H1 (cell line): ENCODE measurements at regions not wholly inside any gene's neighbourhood (a gene's known extent, or its start where the extent isn't known, plus 50 kb on each side); places are given as distances from the start of the nearest gene placed in this dataset.

Experiments used
- CTCF ChIA-PET: fragments of 300-600 bp; sonication (Branson Sonifier 250); formaldehyde crosslinking; loops from one replicate; lab custom pipeline; 2021; ENCODE audit not compliant: partially characterized antibody; lab: Charles Lee
- POLR2A ChIA-PET: fragments of 300-600 bp; sonication (Branson Sonifier 250); formaldehyde crosslinking; loops from one replicate; lab custom pipeline; 2021; ENCODE audit warnings: inconsistent platforms; ENCODE audit not compliant: partially characterized antibody; lab: Charles Lee
- DNase-seq, 2 experiments: peaks; one replicate each; pipeline versions ENCODE4 v3.0.0 to v3.0.0-alpha.2; 2010 to 2022; ENCODE audit warnings: low spot score in 2 of 2, low read depth in 1 of 2, mixed read lengths in 1 of 2
- FAIRE-seq: peaks from 2 replicates; lab custom pipeline; 2011; peaks lifted over from hg19 to GRCh38; lab: Jason Lieb, UNC
- H2AFZ ChIP-seq: 2 replicates; pipeline ENCODE4 v1.8.1; 2012; ENCODE audit warnings: low read length, inconsistent platforms
- H2AK5ac ChIP-seq: 2 replicates; pipeline ENCODE4 v1.6.1; 2013; ENCODE audit warnings: low read depth, low read length
- H2BK120ac ChIP-seq: replicated peaks from 2 replicates; pipeline ENCODE3; 2013; ENCODE audit warnings: low read depth, low read length, inconsistent platforms
- H2BK12ac ChIP-seq: 2 replicates; pipeline ENCODE4 v1.6.1; 2013; ENCODE audit warnings: low read depth, low read length
- H2BK15ac ChIP-seq: 2 replicates; pipeline ENCODE4 v1.6.1; 2013; ENCODE audit warnings: low read length
- H2BK20ac ChIP-seq: 2 replicates; pipeline ENCODE4 v1.6.1; 2013; ENCODE audit warnings: low read length
- H2BK5ac ChIP-seq: 2 replicates; pipeline ENCODE4 v1.6.1; 2013; ENCODE audit warnings: low read depth, low read length
- H3K14ac ChIP-seq: 2 replicates; pipeline ENCODE4 v1.6.1; 2013; ENCODE audit warnings: inconsistent platforms; ENCODE audit not compliant: insufficient read length
- H3K18ac ChIP-seq: 2 replicates; pipeline ENCODE4 v1.6.1; 2013; ENCODE audit warnings: low read length; ENCODE audit errors: extremely low read depth
- H3K23ac ChIP-seq: 2 replicates; pipeline ENCODE4 v1.6.1; 2013; ENCODE audit warnings: inconsistent platforms; ENCODE audit not compliant: insufficient read length
- H3K23me2 ChIP-seq: 2 replicates; pipeline ENCODE4 v1.6.1; 2013; ENCODE audit warnings: low read depth, low read length
- H3K27ac ChIP-seq: 2 replicates; pipeline ENCODE4 v1.6.1; 2011; ENCODE audit warnings: low read depth, low read length, inconsistent platforms
- H3K27me3 ChIP-seq, 4 experiments: replicated peaks in 1 of 4; 1 replicate in 1 of 4; 2 replicates in 3 of 4; pipeline versions ENCODE4 v1.6.1 to v1.8.1; 2011 to 2013; ENCODE audit warnings: low read length in 3 of 4, mild to moderate bottlenecking in 3 of 4, inconsistent platforms in 2 of 4, mixed read lengths in 2 of 4, moderate library complexity in 1 of 4; ENCODE audit not compliant: control insufficient read depth in 3 of 4, insufficient read depth in 3 of 4; ENCODE audit errors: extremely low read depth in 1 of 4
- H3K36me3 ChIP-seq, 4 experiments: 2 replicates each; pipeline versions ENCODE4 v1.6.1 to v1.8.1; 2011 to 2013; ENCODE audit warnings: mild to moderate bottlenecking in 4 of 4, low read length in 3 of 4, moderate library complexity in 2 of 4, control low read depth in 1 of 4, inconsistent platforms in 1 of 4; ENCODE audit not compliant: insufficient read depth in 4 of 4, control insufficient read depth in 2 of 4
- H3K4ac ChIP-seq: replicated peaks from 2 replicates; pipeline ENCODE3; 2013; ENCODE audit warnings: low read length, low read depth, mixed read lengths, inconsistent platforms; ENCODE audit not compliant: insufficient read length
- H3K4me1 ChIP-seq, 4 experiments: replicated peaks in 1 of 4; 1 replicate in 1 of 4; 2 replicates in 3 of 4; pipeline versions ENCODE4 v1.6.1 to v1.8.1; 2011 to 2013; ENCODE audit warnings: low read length in 3 of 4, inconsistent platforms in 2 of 4, mixed read lengths in 1 of 4; ENCODE audit not compliant: insufficient read depth in 4 of 4, control insufficient read depth in 3 of 4
- H3K4me2 ChIP-seq, 2 experiments: 2 replicates each; pipeline versions ENCODE4 v1.6.1 to v1.8.1; 2011 to 2013; ENCODE audit warnings: low read depth in 2 of 2, low read length in 2 of 2, control low read depth in 1 of 2, inconsistent platforms in 1 of 2, mild to moderate bottlenecking in 1 of 2; ENCODE audit not compliant: insufficient read depth in 1 of 2
- H3K4me3 ChIP-seq, 4 experiments: fragments of 200-600, 300-600 bp in 1 of 4; sonication (generic), shearing (Covaris generic), sonication (Bioruptor Twin) in 1 of 4; 2 replicates each; pipeline versions ENCODE4 v1.5.1 to v1.8.1; 2011 to 2016; ENCODE audit warnings: low read length in 4 of 4, low read depth in 3 of 4, control low read depth in 2 of 4, inconsistent platforms in 2 of 4, mild to moderate bottlenecking in 2 of 4, mixed read lengths in 1 of 4, moderate library complexity in 1 of 4; ENCODE audit not compliant: insufficient read depth in 2 of 4; ENCODE audit errors: extremely low read depth in 1 of 4
- H3K56ac ChIP-seq: replicated peaks from 2 replicates; pipeline ENCODE3; 2013; ENCODE audit warnings: low read depth, mild to moderate bottlenecking, mixed read lengths, low read length, inconsistent platforms; ENCODE audit not compliant: insufficient read length
- H3K79me1 ChIP-seq: 2 replicates; pipeline ENCODE4 v1.6.1; 2013; ENCODE audit warnings: low read depth, low read length, control low read depth
- H3K79me2 ChIP-seq, 2 experiments: 2 replicates each; pipeline versions ENCODE4 v1.6.1 to v1.8.1; 2012 to 2013; ENCODE audit warnings: low read length in 2 of 2, mild to moderate bottlenecking in 2 of 2, inconsistent platforms in 1 of 2; ENCODE audit not compliant: insufficient read depth in 2 of 2, control insufficient read depth in 1 of 2
- H3K9ac ChIP-seq, 4 experiments: replicated peaks in 1 of 4; 1 replicate in 1 of 4; 2 replicates in 3 of 4; pipeline versions ENCODE4 v1.6.1 to v1.8.1; 2011 to 2013; ENCODE audit warnings: low read depth in 3 of 4, low read length in 3 of 4, control low read depth in 2 of 4, mild to moderate bottlenecking in 2 of 4, moderate library complexity in 2 of 4, inconsistent platforms in 1 of 4; ENCODE audit errors: extremely low read depth in 1 of 4
- H3K9me3 ChIP-seq, 2 experiments: 2 replicates each; pipeline versions ENCODE4 v1.6.1 to v1.8.1; 2012 to 2013; ENCODE audit warnings: mild to moderate bottlenecking in 2 of 2, moderate library complexity in 2 of 2, control low read depth in 1 of 2, inconsistent platforms in 1 of 2, low read depth in 1 of 2, low read length in 1 of 2, mixed read lengths in 1 of 2; ENCODE audit not compliant: insufficient read depth in 2 of 2
- H4K20me1 ChIP-seq, 2 experiments: replicated peaks in 1 of 2; 2 replicates each; pipeline versions ENCODE3 to v1.8.1; 2011 to 2013; ENCODE audit warnings: inconsistent platforms in 2 of 2, low read length in 2 of 2, mild to moderate bottlenecking in 1 of 2; ENCODE audit not compliant: insufficient read depth in 2 of 2, control insufficient read depth in 1 of 2
- H4K5ac ChIP-seq: 2 replicates; pipeline ENCODE4 v1.6.1; 2013; ENCODE audit warnings: low read length, low read depth, mixed read lengths, inconsistent platforms; ENCODE audit not compliant: insufficient read length
- H4K8ac ChIP-seq: 2 replicates; pipeline ENCODE4 v1.8.0; 2013; ENCODE audit warnings: mild to moderate bottlenecking, moderate library complexity, low read length, inconsistent platforms; ENCODE audit not compliant: insufficient read depth; ENCODE audit errors: extremely low read depth
- H4K91ac ChIP-seq: replicated peaks from 2 replicates; pipeline ENCODE3; 2013; ENCODE audit warnings: low read length, mixed read lengths, inconsistent platforms; ENCODE audit not compliant: insufficient read length
- BACH1 ChIP-seq: IDR thresholded peaks from 2 replicates; pipeline ENCODE4 v1.6.1; 2012; ENCODE audit warnings: low read length, improper control_type of control experiment
- BRCA1 ChIP-seq: IDR thresholded peaks from 2 replicates; pipeline ENCODE4 v1.6.1; 2012; ENCODE audit warnings: low read depth, low read length, improper control_type of control experiment
- CBX5 ChIP-seq: fragments of 300-800, 300-1000 bp; sonication (generic); IDR thresholded peaks from 2 replicates; pipeline ENCODE4 v1.7.1; 2016; ENCODE audit warnings: antibody characterized with exemption, low read length, low read depth
- CBX8 ChIP-seq: fragments of 300-800, 300-1000 bp; sonication (generic); IDR thresholded peaks from 2 replicates; pipeline ENCODE4 v1.7.1; 2016; ENCODE audit warnings: low read depth, low read length, borderline replicate concordance
- EZH2 ChIP-seq: fragments of 200-600 bp; sonication (generic); IDR thresholded peaks from 2 replicates; pipeline ENCODE4 v1.7.1; 2012; ENCODE audit warnings: low read depth, mild to moderate bottlenecking, moderate library complexity, low read length, inconsistent platforms; ENCODE audit not compliant: severe bottlenecking
- HDAC2 ChIP-seq, 2 experiments: fragments of 300-600 bp in 1 of 2; sonication (generic) in 1 of 2; IDR thresholded peaks; 2 replicates each; pipeline ENCODE4 v1.6.1; 2011 to 2012; ENCODE audit warnings: low read depth in 2 of 2, low read length in 2 of 2, mild to moderate bottlenecking in 2 of 2, moderate library complexity in 2 of 2, borderline replicate concordance in 1 of 2, inconsistent platforms in 1 of 2
- JUN ChIP-seq: IDR thresholded peaks from 2 replicates; pipeline ENCODE4 v1.6.1; 2011; ENCODE audit warnings: low read depth, mild to moderate bottlenecking, improper control_type of control experiment, low read length
- NANOG ChIP-seq: IDR thresholded peaks from 2 replicates; pipeline ENCODE4 v1.6.1; 2011; ENCODE audit warnings: low read length, low read depth, mild to moderate bottlenecking, inconsistent platforms; ENCODE audit not compliant: insufficient read depth, poor library complexity, severe bottlenecking
- RAD21 ChIP-seq, 2 experiments: IDR thresholded peaks in 1 of 2; conservative IDR thresholded peaks in 1 of 2; 2 replicates each; pipeline ENCODE4 v1.6.1; 2011; ENCODE audit warnings: low read depth in 2 of 2, low read length in 2 of 2, improper control_type of control experiment in 1 of 2, inconsistent platforms in 1 of 2, mild to moderate bottlenecking in 1 of 2, moderate library complexity in 1 of 2
- RBBP5 ChIP-seq: IDR thresholded peaks from 2 replicates; pipeline ENCODE4 v1.7.1; 2012; ENCODE audit warnings: low read depth, mild to moderate bottlenecking, inconsistent platforms, low read length, moderate library complexity, borderline replicate concordance
- RFX5 ChIP-seq: IDR thresholded peaks from 2 replicates; pipeline ENCODE4 v1.6.1; 2011; ENCODE audit warnings: low read depth, low read length, improper control_type of control experiment, borderline replicate concordance
- TAF1 ChIP-seq: IDR thresholded peaks from 2 replicates; pipeline ENCODE4 v1.6.1; 2011; ENCODE audit warnings: mild to moderate bottlenecking, low read depth, low read length
- YY1 ChIP-seq: IDR thresholded peaks from 2 replicates; pipeline ENCODE4 v1.6.1; 2011; ENCODE audit warnings: low read depth, mild to moderate bottlenecking, low read length
- WGBS, 2 experiments: shearing (Covaris generic) in 1 of 2; methylation state at CpG; one replicate each; pipeline versions ENCODE4 v1.1.6 to v1.1.7; 2013 to 2015; ENCODE audit warnings: low lambda C conversion rate in 2 of 2, mixed read lengths in 2 of 2, inconsistent platforms in 1 of 2, low coverage in 1 of 2, missing lambda C conversion rate in 1 of 2; ENCODE audit not compliant: insufficient replicate concordance in 2 of 2, insufficient coverage in 1 of 2, insufficient read length in 1 of 2; ENCODE audit errors: extremely low coverage in 1 of 2, missing lambda C conversion rate in 1 of 2; 5-methylcytosine and 5-hydroxymethylcytosine counted together

- Histone ChIP-seq H2AK5ac (no peak overlapping the region), H3K14ac (no peak overlapping the region), H3K9ac (no peak overlapping the region), H3K79me1 (no peaks in the 10 kb centered on the region), H3K56ac (no peak overlapping the region), H3K79me2 (no peaks in the 10 kb centered on the region), H3K27ac (no peak overlapping the region), H3K23ac (no peak overlapping the region), H4K20me1 (no peaks in the 10 kb centered on the region), H3K9me3 (no peaks in the 10 kb centered on the region), H4K91ac (no peak overlapping the region), H3K4ac (no peak overlapping the region), H2BK20ac (no peak overlapping the region), H3K4me3 (no peak overlapping the region), H2BK120ac (no peak overlapping the region), H2AFZ (no peak overlapping the region), H4K8ac (no peak overlapping the region), H3K4me2 (no peak overlapping the region), H2BK5ac (no peak overlapping the region), H3K23me2 (no peaks in the 10 kb centered on the region), H2BK15ac (no peak overlapping the region), H3K27me3 (no peaks in the 10 kb centered on the region), H3K36me3 (no peaks in the 10 kb centered on the region), H3K18ac (no peak overlapping the region), H2BK12ac (no peak overlapping the region), H3K4me1 (peaks cover 0 to 7% (median 1%) of the 10 kb centered on the region in 4 experiments; a peak in 3 of 7 replicates), H4K5ac (no peak overlapping the region)
- 93% methylated on average over 6 of the region's 6 CpGs; no CpG with 5 or more reads in 1 of the 2 experiments for WGBS, 2 experiments
- DNase-seq (no peak), FAIRE-seq (no peak)
- ChIA-PET CTCF (interaction anchor here (0.6 kb wide), 1 partner anchor 20 kb away, joined by 4 read pairs; no protein-coding TSS in a partner anchor), POLR2A (no interaction called here)
- TF ChIP-seq CBX8 (no peak), RBBP5 (no peak), RAD21 (IDR thresholded peaks at IDR 0.05 in 1 of 2, conservative IDR thresholded peaks at IDR 0.05 in 1 of 2; ENCODE audit: low read depth in 2 of 2, low read length in 2 of 2) (no peak), HDAC2 (IDR thresholded peaks at IDR 0.05; ENCODE audit: borderline replicate concordance in 1 of 2, low read depth in 2 of 2, low read length in 2 of 2) (no peak), NANOG (no peak), BRCA1 (no peak), BACH1 (no peak), JUN (no peak), RFX5 (no peak), EZH2 (no peak), TAF1 (no peak), YY1 (no peak), CBX5 (no peak)
These were observed 96.8 kb upstream of the MDM1 start for GRCh38 chr12:68428724-68429501.
